HG03039 (cell line): ENCODE measurements at regions not wholly inside any gene's neighbourhood (a gene's known extent, or its start where the extent isn't known, plus 50 kb on each side); places are given as distances from the start of the nearest gene placed in this dataset.
"Not testable (repeated sequence)": the region's sequence is repeated elsewhere in the genome, so short reads cannot be mapped to it uniquely, and the experiment has no call there.

Experiments used
- ATAC-seq: cut with Tn5 transposase; IDR thresholded peaks from one replicate; pipeline ENCODE4 v1.9.1; 2021; ENCODE audit warnings: mild to moderate bottlenecking, moderate library complexity; ENCODE audit not compliant: unreplicated experiment

DNA sequence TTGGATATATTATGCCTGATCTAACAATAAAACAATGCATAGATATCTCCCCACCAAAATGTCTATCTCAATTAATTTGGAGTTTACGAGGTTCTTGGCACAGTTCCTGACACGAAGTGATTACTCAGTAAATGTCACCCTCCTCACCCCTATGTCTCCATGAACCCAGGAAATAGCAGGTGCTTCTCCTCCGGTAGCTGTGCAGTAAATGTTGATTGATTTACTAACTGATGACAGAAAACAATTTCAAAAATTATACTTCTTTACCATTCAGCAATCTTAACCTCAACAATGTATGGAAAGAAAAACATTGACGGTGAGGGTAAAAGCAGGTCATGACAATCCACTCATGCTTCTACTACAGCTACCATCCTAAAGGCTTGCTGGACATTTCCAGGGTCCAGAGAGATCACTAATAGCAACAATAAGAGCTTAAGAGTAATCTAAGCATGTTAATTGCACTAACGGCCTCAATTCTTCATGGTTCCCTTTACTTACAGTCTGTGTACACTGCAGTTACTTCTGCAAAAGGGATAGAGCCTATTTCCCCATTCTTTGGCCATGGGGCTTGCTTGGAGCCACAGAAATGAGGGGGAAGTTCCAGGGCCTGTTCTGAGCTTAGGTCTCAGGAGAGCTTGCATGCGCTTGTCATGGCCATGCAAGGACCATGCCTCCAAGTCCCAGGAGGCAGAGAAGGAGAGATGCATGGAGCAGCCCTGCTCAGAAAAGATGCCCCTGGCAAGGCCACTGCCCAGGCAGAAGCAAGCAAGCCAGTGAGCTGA is 222.6 kb downstream of the ATP6V0E2 start:
- not testable (repeated sequence) for ATAC-seq

DNA sequence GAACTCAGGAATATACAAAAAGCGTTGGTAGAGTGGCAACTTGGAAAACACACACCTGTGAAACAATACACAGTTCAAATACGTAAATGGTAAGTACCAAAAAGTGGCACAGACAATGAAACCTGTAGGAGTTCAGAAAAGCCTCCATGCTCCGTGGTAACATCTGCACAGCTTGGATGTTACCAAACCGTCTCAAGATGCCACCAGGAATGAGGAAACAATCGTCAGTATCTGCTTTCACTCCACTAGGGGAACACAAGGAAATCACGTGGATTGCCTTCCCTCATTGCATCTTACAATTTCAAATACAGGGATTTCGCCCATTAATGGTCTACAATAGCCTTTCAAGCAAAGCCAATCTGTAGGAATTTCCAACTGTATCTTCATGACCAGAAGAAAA is 224.6 kb upstream of the LRRC61 start:
- ATAC-seq: not testable (repeated sequence)

DNA sequence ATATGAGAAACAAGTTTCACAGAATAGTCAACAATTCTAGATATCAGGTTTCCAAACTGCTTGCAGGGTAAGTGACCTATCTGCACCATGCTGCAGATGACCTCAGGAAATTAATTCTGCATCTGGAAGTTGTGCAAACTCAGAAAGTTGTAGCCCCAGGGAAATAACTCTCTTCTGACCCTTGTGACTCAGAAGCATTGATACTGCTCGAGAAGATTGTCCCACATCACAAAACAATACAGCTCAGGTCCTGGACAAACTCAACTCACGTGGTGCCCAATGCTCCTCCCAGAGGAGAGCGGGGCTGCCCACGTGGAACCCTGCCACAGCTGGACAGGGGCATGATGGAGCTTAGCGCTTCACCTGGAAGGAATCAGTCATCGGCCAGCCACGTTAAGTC is 221.9 kb upstream of the LRRC61 start:
- ATAC-seq: not testable (repeated sequence)

DNA sequence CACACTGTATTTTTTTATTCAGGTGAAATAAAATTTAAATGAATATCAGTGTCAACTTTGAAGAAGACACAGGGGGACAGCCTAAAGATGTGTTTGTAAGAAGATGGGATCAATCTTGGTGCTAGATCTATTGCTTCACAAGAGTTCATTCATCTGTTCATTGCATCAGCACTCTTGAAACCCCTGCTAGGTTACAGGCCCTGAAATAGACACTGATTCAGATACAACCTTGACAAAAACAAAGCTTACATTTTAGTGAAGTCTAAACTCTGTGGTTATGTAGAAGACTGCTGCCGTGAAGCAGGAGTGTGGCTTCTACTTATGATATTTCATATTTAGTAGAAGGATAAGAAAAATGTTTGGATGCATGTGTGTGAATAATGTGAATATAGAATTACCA is 215.9 kb upstream of the LRRC61 start:
- not testable (repeated sequence) for ATAC-seq

DNA sequence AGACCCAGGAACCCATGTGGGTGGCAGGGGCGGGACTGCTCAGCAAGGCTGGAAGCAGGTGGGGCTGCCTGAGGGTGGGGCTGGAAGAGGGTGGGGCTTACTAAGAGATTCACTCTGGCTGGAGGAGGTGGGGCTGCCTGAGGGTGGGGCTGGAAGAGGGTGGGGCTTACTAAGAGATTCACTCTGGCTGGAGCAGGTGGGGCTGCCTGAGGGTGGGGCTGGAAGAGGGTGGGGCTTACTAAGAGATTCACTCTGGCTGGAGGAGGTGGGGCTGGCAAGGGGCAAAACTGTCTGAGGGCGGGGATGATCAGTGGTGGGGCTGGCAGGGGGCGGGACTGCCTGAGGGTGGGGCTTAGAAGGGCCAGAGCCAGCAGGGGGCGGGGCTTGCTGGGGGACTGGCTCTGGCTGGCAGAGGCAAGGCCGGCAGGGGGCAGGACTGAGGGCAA is 212.8 kb upstream of the LRRC61 start:
- not testable (repeated sequence) for ATAC-seq

DNA sequence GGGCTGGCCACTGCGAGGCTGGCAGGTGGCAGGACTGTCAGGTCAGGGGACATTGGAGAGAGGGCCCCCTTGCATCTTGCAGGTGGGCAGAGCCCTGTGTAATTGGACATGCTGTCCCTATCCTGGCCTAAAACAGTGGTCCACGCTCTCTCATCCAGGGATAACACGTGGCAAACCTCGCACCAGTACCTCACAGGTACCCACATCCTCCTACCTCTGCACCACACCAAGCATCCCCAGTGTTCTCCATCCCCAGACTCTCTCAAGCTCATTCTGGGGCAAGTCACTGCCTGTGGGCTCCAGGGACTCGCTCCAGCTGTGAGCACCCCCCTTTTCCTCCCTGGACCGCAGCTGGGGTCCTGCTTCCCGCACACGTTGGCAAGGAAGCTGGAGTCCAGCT is 212.3 kb upstream of the LRRC61 start:
- not testable (repeated sequence) for ATAC-seq

DNA sequence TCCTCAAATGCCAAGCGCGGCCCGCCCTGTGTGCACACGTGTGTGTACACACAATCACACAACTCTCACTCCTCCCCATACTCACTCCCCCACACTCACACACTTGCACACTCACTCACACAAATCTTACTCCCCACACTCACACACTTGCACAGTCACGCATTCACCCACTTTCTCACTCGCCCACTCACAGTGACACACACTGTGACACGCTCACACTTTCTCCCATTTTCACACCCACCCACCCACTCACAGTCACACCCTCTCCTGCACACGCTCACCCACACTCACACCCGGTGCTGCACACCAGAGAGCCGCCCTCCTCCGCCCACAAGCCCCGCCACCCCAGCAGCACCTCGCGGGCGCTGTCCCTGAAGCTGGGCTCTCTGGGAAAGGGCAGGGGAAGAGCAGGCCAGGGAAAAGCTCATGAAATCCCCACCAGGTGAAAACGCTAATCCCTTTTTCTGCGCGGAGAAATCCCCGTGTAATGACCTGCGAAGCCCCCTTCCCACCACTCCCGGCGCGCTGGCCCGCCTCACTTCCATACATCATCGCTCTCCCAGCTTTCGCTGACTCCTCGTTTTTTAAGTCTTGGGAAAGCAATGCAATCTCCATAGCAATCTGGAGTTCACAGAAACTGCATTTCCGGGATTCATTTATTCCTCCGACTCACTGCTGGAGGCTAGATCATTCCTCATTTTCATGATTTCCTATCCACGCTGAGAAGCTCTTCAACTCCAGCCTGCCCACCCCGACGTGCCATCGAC is 211.6 kb upstream of the LRRC61 start:
- ATAC-seq: not testable (repeated sequence)

DNA sequence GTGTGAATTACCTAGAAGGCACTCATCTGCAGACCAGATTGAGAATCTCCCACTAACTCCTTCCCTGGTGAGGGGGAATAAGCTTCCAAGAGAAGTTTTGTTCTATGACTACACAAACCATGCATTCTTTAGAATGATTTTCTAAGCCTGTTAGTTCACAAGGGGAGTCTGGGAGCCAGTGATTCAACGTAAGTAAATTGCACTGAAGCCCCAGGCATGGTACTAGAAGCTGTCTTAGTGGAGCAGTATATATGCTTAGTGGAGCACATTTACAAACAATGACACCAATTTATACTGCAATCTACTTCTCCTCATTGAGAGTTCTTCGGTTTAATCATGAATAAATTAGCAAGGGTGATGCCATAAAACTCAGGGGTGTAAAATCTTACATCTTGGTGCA is 209.9 kb upstream of the LRRC61 start:
- ATAC-seq: not testable (repeated sequence)

DNA sequence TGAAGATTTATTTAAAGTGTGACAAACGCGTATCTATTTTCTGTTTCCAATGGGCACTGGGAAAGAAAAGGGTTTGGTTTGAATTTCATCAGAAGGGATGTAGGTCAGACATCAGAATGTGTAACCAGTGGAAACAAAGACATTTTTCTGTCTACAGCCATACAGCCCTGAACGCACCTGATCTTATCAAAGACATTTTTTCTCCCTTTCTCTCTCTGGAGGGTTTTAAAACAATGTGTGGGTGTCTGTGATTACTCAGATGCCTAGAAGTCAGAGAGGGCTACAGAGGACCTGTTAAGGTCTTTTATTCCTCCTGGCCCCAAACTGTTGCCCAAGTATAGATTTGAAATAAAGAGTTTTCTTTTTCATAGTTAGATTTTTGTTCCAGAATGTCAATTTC is 208.6 kb upstream of the LRRC61 start:
- not testable (repeated sequence) for ATAC-seq

DNA sequence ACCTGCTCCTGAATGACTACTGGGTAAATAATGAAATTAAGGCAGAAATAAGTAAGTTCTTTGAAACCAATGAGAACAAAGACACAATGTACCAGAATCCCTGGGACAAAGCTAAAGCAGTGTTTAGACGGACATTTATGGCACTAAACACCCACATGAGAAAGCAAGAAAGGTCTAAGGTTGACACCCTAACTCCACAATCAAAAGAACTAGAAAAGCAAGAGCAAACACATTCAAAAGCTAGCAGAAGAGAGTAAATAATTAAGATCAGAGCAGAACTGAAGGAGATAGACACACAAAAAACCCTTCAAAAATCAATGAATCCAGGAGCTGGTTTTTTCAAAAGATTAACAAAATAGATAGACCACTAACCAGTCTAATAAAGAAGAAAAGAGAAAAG is 203.2 kb upstream of the LRRC61 start:
- ATAC-seq: not testable (repeated sequence)

DNA sequence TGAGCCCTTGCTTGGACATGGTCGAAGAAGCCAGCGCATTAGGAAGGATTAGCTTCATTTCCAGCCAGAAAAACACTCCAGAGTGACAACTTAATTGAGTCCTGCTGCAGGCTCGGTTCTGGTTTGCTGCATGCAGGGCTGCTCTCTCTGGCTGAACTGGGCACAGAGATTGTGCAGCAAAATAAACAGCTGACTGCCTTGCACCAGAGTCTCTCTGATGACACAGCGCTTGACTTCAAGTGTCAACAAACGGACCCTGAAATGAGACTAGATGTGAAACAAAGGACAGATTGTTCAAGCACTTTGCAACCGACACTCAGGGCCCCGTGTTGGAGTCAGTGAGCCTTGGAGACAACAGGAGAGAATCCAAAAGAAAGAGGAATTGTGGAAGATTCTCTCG is 197.3 kb upstream of the LRRC61 start:
- ATAC-seq: not testable (repeated sequence)

DNA sequence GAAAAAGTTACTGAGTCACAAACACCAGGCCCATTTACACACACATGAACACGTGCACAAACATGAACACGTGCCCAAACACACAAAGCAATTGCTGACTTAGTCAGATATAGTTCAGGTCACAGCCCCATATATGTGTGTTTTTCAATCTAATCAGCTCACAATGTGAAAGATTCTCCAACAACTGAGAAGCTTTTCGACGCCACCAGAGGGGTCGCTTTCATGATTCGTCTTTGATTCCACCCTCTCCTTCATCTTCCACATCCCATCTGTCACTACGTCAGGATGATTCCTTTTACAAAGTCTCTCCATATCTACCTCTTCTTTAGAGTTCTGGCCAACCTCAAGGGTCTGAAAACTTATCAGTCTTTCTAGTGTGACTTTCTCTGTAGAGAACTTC is 188.7 kb upstream of the LRRC61 start:
- ATAC-seq: not testable (repeated sequence)

DNA sequence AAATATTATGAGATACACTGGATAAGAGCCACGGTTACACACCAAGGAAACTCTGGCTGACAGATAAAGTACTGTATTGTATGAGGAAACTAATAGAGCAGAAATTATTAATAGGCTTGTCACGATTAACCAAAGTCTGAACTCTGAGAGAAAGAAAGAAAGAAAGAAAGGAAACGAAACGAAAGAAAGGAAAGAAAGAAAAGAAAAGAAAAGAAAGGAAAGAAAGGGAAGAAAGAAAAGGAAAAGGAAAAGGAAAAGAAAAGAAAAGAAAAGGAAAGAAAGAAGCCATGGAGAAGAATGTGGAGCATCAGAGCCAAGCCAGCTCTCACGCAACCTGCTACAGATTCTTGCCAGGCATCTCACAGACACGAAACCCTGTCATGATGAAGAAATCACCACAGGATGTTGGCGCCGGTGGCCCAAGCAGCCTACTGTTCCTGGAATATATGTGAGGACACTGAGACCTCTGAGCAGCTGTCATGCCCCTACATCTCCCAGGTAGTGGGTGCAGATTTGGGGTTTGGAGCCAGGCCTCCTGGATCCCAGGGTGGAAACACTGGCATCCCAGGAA is 187.4 kb upstream of the LRRC61 start:
- ATAC-seq: not testable (repeated sequence)

DNA sequence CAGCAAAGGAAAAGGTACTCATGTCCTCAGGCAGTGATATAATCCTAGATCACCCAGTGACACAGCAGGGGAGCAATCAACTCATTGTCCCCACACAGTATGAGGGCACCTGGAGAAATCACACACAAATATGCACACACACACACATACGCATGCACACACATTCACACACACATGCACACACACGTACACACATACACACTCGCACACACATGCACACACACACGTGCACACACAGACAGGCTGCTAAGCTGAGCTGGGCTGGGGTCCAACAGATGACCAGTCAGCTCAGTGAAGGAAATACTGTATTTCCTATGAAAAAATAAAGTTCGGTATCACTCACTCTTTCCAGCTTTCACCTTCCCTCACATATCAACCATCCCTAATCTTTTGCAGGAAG is 183.3 kb upstream of the LRRC61 start:
- not testable (repeated sequence) for ATAC-seq

DNA sequence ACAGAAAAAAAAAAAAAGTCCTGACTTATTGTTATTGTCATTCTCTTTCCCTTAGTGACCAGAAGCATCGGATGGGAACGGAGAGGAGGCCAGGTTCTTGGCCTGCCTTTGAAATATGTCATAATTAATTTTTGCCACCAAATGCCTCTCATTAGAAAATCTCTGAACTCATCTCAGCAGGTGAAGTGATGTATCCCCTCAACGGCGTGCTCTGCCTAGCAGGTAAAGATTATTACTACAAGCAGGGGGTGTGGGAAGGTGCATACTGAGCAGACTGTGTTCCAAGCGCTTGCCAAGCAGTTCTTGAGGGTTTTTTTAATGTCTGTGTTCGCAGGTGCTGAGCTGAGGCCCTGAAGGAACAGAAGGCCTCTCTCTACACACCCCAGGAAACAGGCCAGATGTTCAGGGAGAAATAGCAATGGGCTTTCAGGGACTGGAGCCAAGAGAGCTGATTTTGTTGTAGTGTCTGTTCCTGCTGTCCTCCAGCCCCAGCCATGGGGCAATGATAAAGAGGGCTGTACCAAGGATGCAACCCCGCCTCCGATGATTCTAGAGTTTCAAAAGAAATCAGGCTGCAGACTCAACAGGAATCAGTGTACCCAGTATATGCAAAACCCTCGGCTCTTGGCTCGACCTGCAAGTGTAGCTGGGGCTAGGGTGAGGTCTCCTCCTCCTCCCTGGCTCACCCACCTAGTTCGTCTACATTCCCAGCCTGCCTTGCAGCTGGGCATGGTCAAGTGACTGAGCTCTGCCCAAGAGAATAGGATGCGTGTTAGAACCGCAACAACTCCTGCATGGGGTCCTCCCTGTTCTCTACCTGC is 181.4 kb upstream of the LRRC61 start:
- not testable (repeated sequence) for ATAC-seq

DNA sequence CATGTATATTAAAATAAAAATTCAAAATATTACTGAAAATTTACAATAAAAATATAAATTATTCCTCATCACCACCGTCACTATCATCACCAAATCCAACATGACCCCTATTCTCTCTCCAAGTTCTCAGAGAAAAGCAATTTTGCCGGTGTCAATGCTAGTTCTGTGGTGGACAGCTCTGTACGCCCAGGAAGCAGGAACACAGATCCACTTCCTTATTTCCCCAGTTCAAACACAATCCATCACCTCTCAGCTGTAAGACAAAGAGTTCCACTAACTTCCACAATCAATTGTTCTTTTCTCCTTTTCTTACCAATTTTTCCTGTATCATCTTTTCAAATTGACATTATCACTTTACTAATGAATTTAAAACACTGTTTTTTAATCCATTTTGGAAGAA is 177.0 kb upstream of the LRRC61 start:
- ATAC-seq: not testable (repeated sequence)

DNA sequence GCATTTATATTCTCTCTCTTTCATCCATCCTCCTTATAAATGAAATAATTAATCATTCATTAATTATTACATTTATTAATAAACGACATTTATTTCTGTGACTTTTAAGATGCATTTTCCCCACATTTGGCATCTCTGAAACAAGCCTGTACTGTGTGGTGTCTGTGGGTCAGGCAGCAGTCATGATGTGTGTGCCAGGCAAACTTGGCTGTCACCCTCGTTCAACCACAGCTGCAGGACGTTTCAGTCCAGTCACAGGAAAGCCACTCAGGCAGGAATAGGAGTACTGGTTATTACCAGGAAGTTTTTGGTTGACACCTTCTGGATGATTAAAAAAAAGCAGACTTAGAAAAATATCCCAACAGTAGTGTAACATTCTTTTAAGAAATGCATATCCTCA is 175.6 kb upstream of the LRRC61 start:
- not testable (repeated sequence) for ATAC-seq

DNA sequence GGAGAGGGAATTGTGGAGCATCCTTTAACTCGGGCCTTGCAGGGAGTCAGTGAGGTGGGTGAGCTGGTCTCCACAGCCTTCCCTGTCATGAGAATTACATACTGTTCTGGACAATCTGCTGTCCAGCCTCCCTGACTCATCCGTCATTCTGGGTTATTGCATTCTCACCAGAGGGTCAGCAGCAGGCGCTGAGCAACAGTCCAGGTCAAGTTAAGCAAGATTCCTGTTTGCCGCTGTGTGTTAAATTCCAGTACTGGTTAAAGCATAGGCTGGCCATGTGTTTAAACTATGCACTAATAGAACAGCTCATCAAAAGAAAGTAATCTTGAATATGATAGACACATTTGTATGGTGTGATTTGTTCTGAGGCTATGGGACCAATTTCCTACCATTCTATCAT is 167.1 kb upstream of the LRRC61 start:
- not testable (repeated sequence) for ATAC-seq

DNA sequence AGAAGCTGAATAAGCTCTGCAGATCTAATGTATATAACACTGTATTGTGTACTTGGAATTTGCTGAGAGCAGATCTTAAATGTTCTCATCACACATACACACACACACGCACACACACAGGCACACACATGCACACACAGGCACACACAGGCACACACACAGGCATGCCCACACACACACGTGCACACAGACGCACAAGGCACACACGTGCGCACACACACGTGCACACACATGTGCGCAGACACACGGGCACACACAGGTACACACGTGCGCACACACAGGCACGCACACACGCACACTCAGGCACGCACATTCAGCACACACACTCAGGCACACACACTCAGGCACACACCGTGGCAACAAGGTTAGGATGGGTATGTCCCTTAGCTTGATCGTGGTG is 164.5 kb upstream of the LRRC61 start:
- ATAC-seq: not testable (repeated sequence)

DNA sequence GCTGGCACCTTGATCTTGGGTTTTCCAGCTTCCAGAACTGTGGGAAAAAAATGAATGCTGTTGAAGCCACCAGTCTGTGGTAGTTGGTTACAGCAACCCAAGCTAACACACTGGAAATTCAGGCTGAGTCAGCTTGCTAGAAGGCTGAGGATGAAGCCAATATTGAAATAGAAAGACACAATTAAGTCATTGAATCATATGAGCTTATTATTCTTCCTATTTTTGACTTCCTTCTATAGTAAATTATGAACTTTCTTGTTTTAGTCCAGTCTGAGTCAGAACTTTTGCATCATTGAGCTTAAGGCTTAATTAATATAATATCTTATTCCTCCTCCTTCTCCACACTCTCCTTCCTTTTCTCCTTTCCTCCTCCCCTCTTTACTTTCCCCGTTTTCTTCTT is 153.6 kb upstream of the LRRC61 start:
- ATAC-seq: not testable (repeated sequence)
